ENCODE measurements at regions not wholly inside any gene's neighbourhood (a gene's known extent, or its start where the extent isn't known, plus 50 kb on each side); places are given as distances from the start of the nearest gene placed in this dataset.

GRCh38 chr4:152148057-152148456 lies 387.2 kb upstream of the GATB start:
- TF ChIP-seq POLR2A (IDR thresholded peaks at IDR 0.05), result no peak
- no peak for TF ChIP-seq CTCF (IDR thresholded peaks at IDR 0.05)
- intact Hi-C loops (cut with DNase I), result no loop called here
- H3K36me3 ChIP-seq, result no peaks in the 10 kb centered on the region
- no peak overlapping the region for H3K27ac ChIP-seq
- DNase-seq (no peak), ATAC-seq (no peak)
- H3K27me3 ChIP-seq, result no peaks in the 10 kb centered on the region
- no peaks in the 10 kb centered on the region for H3K4me1 ChIP-seq
- 72 to 86% (median 81%) methylated on average over 2 of the region's 2 CpGs for WGBS, 4 donors
- no peak overlapping the region for H3K4me3 ChIP-seq
- H3K9me3 ChIP-seq, result peaks cover 0 to 24% (median 17%) of the 10 kb centered on the region in 12 donors

GRCh38 chr4:152146244-152146643 lies 385.4 kb upstream of the GATB start:
- H3K4me1 ChIP-seq, result no peaks in the 10 kb centered on the region

GRCh38 chr4:152143806-152144205 lies 383.0 kb upstream of the GATB start:
- no peak for ATAC-seq
- no peaks in the 10 kb centered on the region for H3K36me3 ChIP-seq
- H3K27me3 ChIP-seq, result no peaks in the 10 kb centered on the region
- H3K4me3 ChIP-seq, result no peak overlapping the region
- H3K27ac ChIP-seq, result no peak overlapping the region
- peaks cover 0 to 24% (median 17%) of the 10 kb centered on the region in 12 donors for H3K9me3 ChIP-seq
- no peaks in the 10 kb centered on the region for H3K4me1 ChIP-seq
- intact Hi-C loops (cut with DNase I), result no loop called here
- TF ChIP-seq CTCF (IDR thresholded peaks at IDR 0.05), result no peak
- no peak for TF ChIP-seq POLR2A (IDR thresholded peaks at IDR 0.05)
- no peak for DNase-seq

More at GRCh38 chr4:152146244-152146643, 385.4 kb upstream of the GATB start:
- TF ChIP-seq POLR2A (IDR thresholded peaks at IDR 0.05) (no peak), CTCF (IDR thresholded peaks at IDR 0.05) (no peak)
- ATAC-seq (no peak), DNase-seq (no peak)
- Histone ChIP-seq H3K27ac (no peak overlapping the region), H3K36me3 (no peaks in the 10 kb centered on the region), H3K4me3 (no peak overlapping the region), H3K27me3 (no peaks in the 10 kb centered on the region), H3K9me3 (peaks cover 0 to 24% (median 17%) of the 10 kb centered on the region in 12 donors)
- 46 to 70% (median 62%) methylated on average over 1 of the region's 1 CpG for WGBS, 4 donors
- intact Hi-C loops (cut with DNase I), result no loop called here

GRCh38 chr4:152138451-152138850 lies 377.6 kb upstream of the GATB start:
- WGBS, 4 donors, result 78 to 92% (median 87%) methylated on average over 3 of the region's 3 CpGs
- Histone ChIP-seq H3K4me1 (no peaks in the 10 kb centered on the region), H3K4me3 (no peak overlapping the region), H3K27me3 (no peaks in the 10 kb centered on the region), H3K9me3 (no peaks in the 10 kb centered on the region), H3K36me3 (no peaks in the 10 kb centered on the region), H3K27ac (no peak overlapping the region)
- DNase-seq, result no peak
- intact Hi-C loops (cut with DNase I), result no loop called here
- ATAC-seq, result no peak
- TF ChIP-seq CTCF (IDR thresholded peaks at IDR 0.05), result no peak
- TF ChIP-seq POLR2A (IDR thresholded peaks at IDR 0.05), result no peak
